OCI-LY3 (cell line): ENCODE measurements at regions not wholly inside any gene's neighbourhood (a gene's known extent, or its start where the extent isn't known, plus 50 kb on each side); places are given as distances from the start of the nearest gene placed in this dataset.
"Not testable (repeated sequence)": the region's sequence is repeated elsewhere in the genome, so short reads cannot be mapped to it uniquely, and the experiment has no call there.

Source experiments
- H2AFZ ChIP-seq: fragments of 200-600, 300-600 bp; shearing (Covaris generic); 2 replicates; pipeline ENCODE4 v1.6.0; 2014; ENCODE audit warnings: antibody characterized with exemption, low read depth, low read length
- H3K27ac ChIP-seq: fragments of 200-600, 300-600 bp; sonication (generic); 2 replicates; pipeline ENCODE4 v1.5.1; 2014; ENCODE audit warnings: mild to moderate bottlenecking, low read length, moderate library complexity, mixed read lengths
- H3K27me3 ChIP-seq: fragments of 200-600, 300-600 bp; sonication (generic); 2 replicates; pipeline ENCODE4 v1.6.1; 2014; ENCODE audit warnings: low read depth, low read length, mixed read lengths
- H3K36me3 ChIP-seq: fragments of 200-600, 300-600 bp; sonication (generic); replicated peaks from 2 replicates; pipeline ENCODE3; 2014; ENCODE audit warnings: low read depth, low read length, mixed read lengths
- H3K4me1 ChIP-seq: fragments of 300-600, 200-600 bp; sonication (generic); 2 replicates; pipeline ENCODE4 v1.6.1; 2014; ENCODE audit warnings: low read length, mixed read lengths
- H3K4me2 ChIP-seq: fragments of 200-600, 300-600 bp; sonication (generic); 2 replicates; pipeline ENCODE4 v1.6.1; 2014; ENCODE audit warnings: low read length, mixed read lengths
- H3K4me3 ChIP-seq: fragments of 300-600, 200-600 bp; sonication (generic); 2 replicates; pipeline ENCODE4 v1.5.1; 2014; ENCODE audit warnings: antibody characterized with exemption, mild to moderate bottlenecking, low read length, moderate library complexity
- H3K79me2 ChIP-seq: fragments of 300-600, 200-600 bp; shearing (Covaris generic); 2 replicates; pipeline ENCODE4 v1.6.1; 2014; ENCODE audit warnings: mild to moderate bottlenecking, low read length, mixed read lengths
- H3K9ac ChIP-seq: fragments of 300-600, 200-600 bp; shearing (Covaris generic); 2 replicates; pipeline ENCODE4 v1.6.0; 2014; ENCODE audit warnings: mild to moderate bottlenecking, low read length, moderate library complexity
- H3K9me3 ChIP-seq: fragments of 200-600, 300-600 bp; shearing (Covaris generic); 2 replicates; pipeline ENCODE4 v1.6.1; 2014; ENCODE audit warnings: low read length, mixed read lengths; ENCODE audit not compliant: insufficient read depth
- H4K20me1 ChIP-seq: fragments of 200-600, 300-600 bp; sonication (generic); 2 replicates; pipeline ENCODE4 v1.6.1; 2016; ENCODE audit warnings: low read length, mixed read lengths; ENCODE audit not compliant: insufficient read depth
- EZH2phosphoT487 ChIP-seq: fragments of 200-600 bp; shearing (Covaris generic); IDR thresholded peaks from 2 replicates; pipeline ENCODE4 v1.6.1; 2018; ENCODE audit warnings: antibody characterized with exemption, mixed run types, low read depth
- TF ChIP-seq, protein P1 (sequence below): fragments of 200-600, 300-600 bp; sonication (generic); IDR thresholded peaks from 2 replicates; pipeline ENCODE4 v1.5.1; 2014; ENCODE audit warnings: antibody characterized with exemption, low read length, low read depth

GRCh38 chr19:21626091-21626490, 120.7 kb downstream of the ZNF429 start:
- no peak overlapping the region for H3K4me3 ChIP-seq
- H3K79me2 ChIP-seq = no peaks in the 10 kb centered on the region
- H3K36me3 ChIP-seq = no peaks in the 10 kb centered on the region
- no peak overlapping the region for H3K4me2 ChIP-seq
- no peak overlapping the region for H3K27ac ChIP-seq
- H4K20me1 ChIP-seq = no peaks in the 10 kb centered on the region
- no peak overlapping the region for H3K9ac ChIP-seq
- TF ChIP-seq, protein P1, sequence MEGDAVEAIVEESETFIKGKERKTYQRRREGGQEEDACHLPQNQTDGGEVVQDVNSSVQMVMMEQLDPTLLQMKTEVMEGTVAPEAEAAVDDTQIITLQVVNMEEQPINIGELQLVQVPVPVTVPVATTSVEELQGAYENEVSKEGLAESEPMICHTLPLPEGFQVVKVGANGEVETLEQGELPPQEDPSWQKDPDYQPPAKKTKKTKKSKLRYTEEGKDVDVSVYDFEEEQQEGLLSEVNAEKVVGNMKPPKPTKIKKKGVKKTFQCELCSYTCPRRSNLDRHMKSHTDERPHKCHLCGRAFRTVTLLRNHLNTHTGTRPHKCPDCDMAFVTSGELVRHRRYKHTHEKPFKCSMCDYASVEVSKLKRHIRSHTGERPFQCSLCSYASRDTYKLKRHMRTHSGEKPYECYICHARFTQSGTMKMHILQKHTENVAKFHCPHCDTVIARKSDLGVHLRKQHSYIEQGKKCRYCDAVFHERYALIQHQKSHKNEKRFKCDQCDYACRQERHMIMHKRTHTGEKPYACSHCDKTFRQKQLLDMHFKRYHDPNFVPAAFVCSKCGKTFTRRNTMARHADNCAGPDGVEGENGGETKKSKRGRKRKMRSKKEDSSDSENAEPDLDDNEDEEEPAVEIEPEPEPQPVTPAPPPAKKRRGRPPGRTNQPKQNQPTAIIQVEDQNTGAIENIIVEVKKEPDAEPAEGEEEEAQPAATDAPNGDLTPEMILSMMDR = no peak
- no peak for TF ChIP-seq EZH2phosphoT487
- H2AFZ ChIP-seq = no peak overlapping the region
- no peaks in the 10 kb centered on the region for H3K9me3 ChIP-seq
- H3K4me1 ChIP-seq = no peaks in the 10 kb centered on the region
- H3K27me3 ChIP-seq = no peaks in the 10 kb centered on the region

- H3K36me3 ChIP-seq = no peaks in the 10 kb centered on the region
- H3K9me3 ChIP-seq = 0 out of 2 replicates have a peak, but pooled peaks cover 2% of the 10 kb centered on the region
- no peaks in the 10 kb centered on the region for H3K79me2 ChIP-seq
- no peaks in the 10 kb centered on the region for H3K4me1 ChIP-seq
- H3K27me3 ChIP-seq = no peaks in the 10 kb centered on the region
- H3K4me3 ChIP-seq = no peak overlapping the region
- no peak overlapping the region for H3K4me2 ChIP-seq
- no peak for TF ChIP-seq EZH2phosphoT487
- TF ChIP-seq, protein P1 = no peak
- no peaks in the 10 kb centered on the region for H4K20me1 ChIP-seq
- no peak overlapping the region for H3K9ac ChIP-seq
- H2AFZ ChIP-seq = no peak overlapping the region
- H3K27ac ChIP-seq = no peak overlapping the region
Observed at GRCh38 chr19:21622920-21623319, 117.5 kb downstream of the ZNF429 start.

DNA sequence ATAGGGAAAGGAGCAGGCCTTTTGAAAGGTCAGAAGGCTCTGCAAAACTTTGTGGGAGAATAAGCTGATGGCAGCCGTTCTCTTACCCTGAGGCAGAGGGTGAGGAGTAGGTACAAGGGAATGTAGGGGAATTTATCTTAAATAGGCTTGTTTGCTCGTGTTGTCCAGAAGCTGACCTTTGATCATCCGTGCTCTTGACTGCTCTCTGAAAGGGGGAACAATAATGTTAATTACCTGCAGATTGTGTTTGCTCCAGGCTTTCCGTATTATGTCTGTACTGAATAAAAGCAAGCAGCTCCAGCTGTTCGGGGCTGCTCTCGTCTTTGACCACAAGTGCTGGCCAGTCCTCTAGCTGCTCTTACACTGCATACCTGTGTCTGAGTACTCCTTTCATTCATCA, 116.3 kb downstream of the ZNF429 start:
- Histone ChIP-seq H3K27ac (no peak overlapping the region), H4K20me1 (no peaks in the 10 kb centered on the region), H3K4me3 (no peak overlapping the region), H2AFZ (no peak overlapping the region), H3K36me3 (no peaks in the 10 kb centered on the region), H3K4me2 (no peak overlapping the region), H3K4me1 (no peaks in the 10 kb centered on the region), H3K79me2 (no peaks in the 10 kb centered on the region), H3K27me3 (no peaks in the 10 kb centered on the region), H3K9ac (no peak overlapping the region), H3K9me3 (0 out of 2 replicates have a peak, but pooled peaks cover 5% of the 10 kb centered on the region)
- TF ChIP-seq EZH2phosphoT487 = no peak
- TF ChIP-seq, protein P1 = no peak

GRCh38 chr19:21617740-21618339, 112.4 kb downstream of the ZNF429 start:
- H3K79me2 ChIP-seq = no peaks in the 10 kb centered on the region
- H3K36me3 ChIP-seq = no peaks in the 10 kb centered on the region
- no peak overlapping the region for H3K27ac ChIP-seq
- H3K9me3 ChIP-seq = 0 out of 2 replicates have a peak, but pooled peaks cover 9% of the 10 kb centered on the region
- H3K4me2 ChIP-seq = no peak overlapping the region
- no peaks in the 10 kb centered on the region for H4K20me1 ChIP-seq
- H2AFZ ChIP-seq = no peak overlapping the region
- no peak overlapping the region for H3K9ac ChIP-seq
- no peak for TF ChIP-seq EZH2phosphoT487
- TF ChIP-seq, protein P1 = no peak
- H3K4me3 ChIP-seq = no peak overlapping the region
- no peaks in the 10 kb centered on the region for H3K27me3 ChIP-seq
- H3K4me1 ChIP-seq = no peaks in the 10 kb centered on the region

GRCh38 chr19:21614776-21615175, 109.4 kb downstream of the ZNF429 start:
- H3K4me3 ChIP-seq, H3K9ac ChIP-seq, H3K27me3 ChIP-seq, H3K4me2 ChIP-seq, H3K79me2 ChIP-seq, H3K36me3 ChIP-seq, H3K4me1 ChIP-seq, H4K20me1 ChIP-seq, H2AFZ ChIP-seq, H3K9me3 ChIP-seq, H3K27ac ChIP-seq: not testable (repeated sequence)

DNA sequence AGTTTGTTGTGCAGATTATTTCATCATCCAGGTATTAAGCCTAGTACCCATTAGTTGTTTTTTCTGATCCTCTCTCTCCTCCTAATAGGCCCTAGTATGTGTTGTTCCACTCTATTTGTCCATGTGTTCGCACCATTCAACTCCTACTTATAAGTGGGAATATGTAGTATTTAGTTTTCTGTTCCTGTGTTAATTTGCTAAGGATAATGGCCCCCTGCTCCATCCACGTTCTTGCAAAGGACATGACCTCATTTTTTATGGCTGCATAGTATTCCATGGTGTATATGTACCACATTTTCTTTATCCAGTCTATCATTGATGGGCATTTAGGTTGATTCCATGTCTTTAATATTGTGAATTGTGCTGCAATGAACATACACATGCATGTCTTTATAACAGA, 107.8 kb downstream of the ZNF429 start:
- H3K27ac ChIP-seq, H3K9me3 ChIP-seq, H3K79me2 ChIP-seq, H3K4me3 ChIP-seq, H2AFZ ChIP-seq, H4K20me1 ChIP-seq, H3K27me3 ChIP-seq, H3K4me2 ChIP-seq, H3K36me3 ChIP-seq, H3K4me1 ChIP-seq, H3K9ac ChIP-seq: not testable (repeated sequence)
